CD4-positive, alpha-beta T cell treated with Interleukin-4 for 1 hour (primary cell): ENCODE measurements at regions not wholly inside any gene's neighbourhood (a gene's known extent, or its start where the extent isn't known, plus 50 kb on each side); places are given as distances from the start of the nearest gene placed in this dataset.

ENCODE experiments used
- DNase-seq, 2 donors: peaks; one replicate each; pipeline ENCODE4 v3.0.0-alpha.2; 2020 to 2022

DNA sequence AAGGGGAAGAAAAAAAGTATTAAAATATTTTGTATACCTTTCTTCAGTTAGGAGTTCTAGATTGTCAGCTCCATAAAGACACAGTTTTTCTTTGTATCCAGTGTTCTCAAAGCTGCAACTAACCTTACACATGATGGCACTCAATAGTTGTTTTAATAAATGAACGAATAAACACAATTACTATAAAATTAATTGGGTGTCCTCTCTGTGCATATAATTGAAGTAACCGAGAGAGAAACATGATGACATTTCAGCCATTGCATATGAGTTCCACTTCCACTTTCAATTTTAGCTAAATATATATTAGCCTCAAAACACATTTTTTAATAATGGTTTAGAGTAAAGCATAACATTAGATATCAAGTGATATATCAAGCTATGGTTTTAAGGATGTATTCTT, 671.2 kb downstream of the LRFN5 start:
- no peak for DNase-seq

DNA sequence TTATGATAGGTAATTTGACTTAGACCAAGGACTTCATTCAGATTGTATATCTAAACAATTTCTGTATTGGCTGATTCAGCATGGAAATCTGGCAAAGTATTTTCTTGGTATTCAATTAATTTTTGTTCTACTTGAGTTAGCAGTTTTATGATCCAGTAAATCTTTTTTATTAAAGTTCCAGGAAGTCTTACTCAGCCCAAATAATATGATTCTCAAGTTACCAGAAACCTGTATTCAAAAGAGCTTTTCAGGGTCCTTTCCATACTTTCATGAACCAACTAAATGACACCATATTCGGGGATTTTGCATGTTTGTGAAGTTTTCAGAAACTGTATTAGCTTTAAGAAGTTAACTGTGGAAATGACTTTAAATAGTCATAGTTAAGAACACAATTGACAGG, 662.6 kb downstream of the LRFN5 start:
- DNase-seq, result no peak

DNA sequence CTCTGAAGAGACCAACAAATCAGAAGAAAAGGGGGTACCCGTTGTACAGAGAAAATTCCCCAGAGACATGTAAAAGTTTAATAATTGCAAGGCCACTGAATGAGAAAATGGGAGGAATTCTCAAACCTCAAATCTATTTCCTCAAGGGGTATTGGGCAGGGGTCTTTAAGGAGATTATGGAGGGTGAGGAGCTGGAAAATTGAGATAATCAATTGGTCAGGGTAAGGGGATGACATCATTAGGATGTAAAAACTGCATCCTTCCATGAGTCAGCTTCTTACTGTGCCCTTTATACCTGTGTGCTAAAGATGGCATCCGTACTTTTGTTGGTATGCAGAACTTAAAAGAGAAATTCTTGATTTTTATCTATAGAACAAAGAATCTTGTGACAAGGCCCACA, 641.5 kb downstream of the LRFN5 start:
- DNase-seq, result no peak

GRCh38 chr14:42241101-42241500, 634.4 kb downstream of the LRFN5 start:
- DNase-seq, result no peak

- no peak for DNase-seq
Observed at GRCh38 chr14:42229976-42230375, 623.3 kb downstream of the LRFN5 start.

- DNase-seq, result no peak
Observed at GRCh38 chr14:42229294-42229693, 622.6 kb downstream of the LRFN5 start.

DNA sequence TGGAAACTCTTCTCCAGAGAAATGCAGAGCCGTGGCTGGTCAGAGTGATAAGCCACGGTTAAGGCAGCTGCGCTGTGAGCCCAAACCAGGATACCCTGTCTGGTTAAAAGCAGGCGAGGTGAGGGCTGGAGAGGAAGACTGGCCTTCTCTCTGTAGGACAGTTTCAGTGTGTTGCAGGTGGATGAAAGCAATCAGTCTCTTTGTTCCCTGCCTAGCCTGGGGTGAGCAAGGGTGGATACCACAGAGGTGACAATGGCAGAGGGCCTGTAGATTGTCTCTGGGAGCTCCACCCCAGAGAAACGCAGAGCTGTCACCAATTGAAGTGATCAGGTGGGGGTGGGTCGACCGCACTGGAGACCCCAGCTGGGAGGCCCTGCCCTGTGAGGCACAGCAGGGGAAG, 621.9 kb downstream of the LRFN5 start:
- DNase-seq, result no peak

DNA sequence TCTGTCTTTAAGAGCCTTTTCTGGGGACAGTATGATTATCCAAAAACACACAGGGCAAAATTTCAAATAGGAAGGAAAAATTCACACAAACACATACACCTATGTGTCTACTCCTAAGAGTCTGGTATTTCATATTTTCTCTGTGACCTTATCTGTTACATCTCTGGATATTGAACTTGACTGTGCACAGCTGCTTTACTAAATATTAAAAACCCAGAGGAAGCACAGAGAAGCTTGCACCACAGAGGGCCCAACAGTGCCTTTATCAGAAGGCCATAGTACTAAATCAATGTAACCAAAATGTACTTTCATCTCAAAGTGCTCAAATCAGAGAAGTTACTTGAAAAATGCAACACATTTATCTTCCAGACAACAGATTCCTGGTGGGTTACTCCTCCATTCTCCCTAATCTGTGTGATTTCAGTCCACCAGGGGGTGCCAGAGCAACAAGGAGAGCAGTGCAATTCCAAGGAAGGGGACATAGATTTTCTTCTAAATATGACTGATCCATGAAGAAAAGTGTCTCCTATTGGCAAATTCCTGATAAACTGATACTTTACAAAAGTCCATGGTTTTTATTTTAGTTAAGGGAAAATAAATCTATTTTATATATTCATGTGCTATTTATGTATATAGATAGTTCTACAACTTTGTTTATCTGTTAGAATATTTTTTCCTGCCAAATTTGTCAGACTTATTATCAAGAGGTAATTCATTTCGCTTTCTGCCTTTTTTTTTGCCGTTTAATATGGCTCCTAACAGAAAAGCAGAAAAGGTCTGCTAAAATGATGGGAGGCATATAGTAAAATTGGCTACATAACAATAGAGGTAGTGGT, 617.6 kb downstream of the LRFN5 start:
- DNase-seq, result peak in 1 of 2 donors; percentile 8

GRCh38 chr14:42222924-42223471, 616.3 kb downstream of the LRFN5 start:
- no peak for DNase-seq

DNA sequence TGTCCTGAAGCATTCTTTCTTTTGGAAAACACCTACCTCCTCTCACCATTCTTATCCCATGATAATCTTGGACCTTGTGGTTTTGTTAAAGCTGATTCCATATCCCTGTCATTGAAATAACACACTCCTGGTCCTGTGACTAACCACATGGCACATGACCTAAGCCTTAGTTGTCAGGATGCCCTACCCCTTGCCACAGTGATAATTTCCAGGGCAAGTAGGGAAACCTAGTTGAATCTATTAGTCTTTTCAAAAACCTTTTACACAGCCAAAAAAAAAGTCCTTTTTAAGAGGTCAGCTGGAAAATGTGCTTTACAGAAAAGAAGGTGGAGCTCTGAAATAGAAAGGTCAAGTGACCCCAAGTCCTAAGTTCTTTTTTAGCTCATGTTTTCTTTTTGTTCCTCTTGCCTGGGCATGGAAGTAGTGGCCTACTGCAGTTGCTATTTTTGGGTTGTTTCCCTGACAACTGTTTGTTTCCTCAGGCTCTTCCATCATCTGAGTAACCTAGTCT, 608.4 kb downstream of the LRFN5 start:
- DNase-seq, result no peak

- no peak for DNase-seq
Observed at GRCh38 chr14:42200957-42201356, 594.3 kb downstream of the LRFN5 start.

DNA sequence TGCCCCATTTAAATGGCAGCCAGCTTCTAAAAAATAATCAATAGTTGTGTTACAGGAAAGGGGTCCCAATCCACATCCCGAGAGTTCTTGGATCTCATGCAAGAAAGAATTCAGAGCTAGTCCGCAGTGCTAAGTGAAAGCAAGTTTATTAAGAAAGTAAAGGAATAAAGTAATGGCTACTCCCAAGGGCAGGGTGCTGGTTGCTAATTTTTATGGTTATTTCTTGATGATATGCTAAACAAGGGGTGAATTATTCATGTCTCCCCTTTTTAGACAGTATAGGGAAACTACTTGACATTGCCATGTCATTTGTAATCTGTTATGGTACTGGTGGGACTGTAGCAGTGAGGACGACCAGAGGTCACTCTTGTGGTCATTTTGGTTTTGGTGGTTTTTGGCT, 591.3 kb downstream of the LRFN5 start:
- DNase-seq, result no peak

GRCh38 chr14:42192738-42193653, 586.3 kb downstream of the LRFN5 start:
- no peak for DNase-seq

DNA sequence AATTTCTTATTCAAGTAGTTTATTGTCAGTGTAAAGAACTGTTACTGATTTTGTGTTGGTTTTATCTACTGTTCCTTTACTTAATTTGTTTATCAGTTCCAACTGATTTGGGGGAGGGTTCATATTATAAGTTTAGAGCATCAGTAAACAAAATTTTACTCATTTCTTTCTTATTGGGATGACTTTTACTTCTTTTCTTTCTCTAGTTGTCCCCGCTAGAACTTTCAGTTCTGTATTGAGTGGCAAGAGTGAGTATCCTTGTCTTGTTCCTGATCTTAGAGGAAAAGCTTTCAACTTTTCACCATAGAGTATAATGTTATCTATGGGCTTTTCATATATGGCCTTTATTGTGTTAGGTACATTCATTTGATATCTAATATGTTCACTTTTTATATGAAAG, 584.1 kb downstream of the LRFN5 start:
- no peak for DNase-seq

- no peak for DNase-seq
Observed at GRCh38 chr14:42187846-42188245, 581.2 kb downstream of the LRFN5 start.

GRCh38 chr14:42185718-42186117, 579.0 kb downstream of the LRFN5 start:
- no peak for DNase-seq

GRCh38 chr14:42174357-42174756, 567.7 kb downstream of the LRFN5 start:
- DNase-seq, result no peak

GRCh38 chr14:42173206-42173605, 566.5 kb downstream of the LRFN5 start:
- DNase-seq, result no peak

- no peak for DNase-seq
Observed at GRCh38 chr14:42172304-42172703, 565.6 kb downstream of the LRFN5 start.

DNA sequence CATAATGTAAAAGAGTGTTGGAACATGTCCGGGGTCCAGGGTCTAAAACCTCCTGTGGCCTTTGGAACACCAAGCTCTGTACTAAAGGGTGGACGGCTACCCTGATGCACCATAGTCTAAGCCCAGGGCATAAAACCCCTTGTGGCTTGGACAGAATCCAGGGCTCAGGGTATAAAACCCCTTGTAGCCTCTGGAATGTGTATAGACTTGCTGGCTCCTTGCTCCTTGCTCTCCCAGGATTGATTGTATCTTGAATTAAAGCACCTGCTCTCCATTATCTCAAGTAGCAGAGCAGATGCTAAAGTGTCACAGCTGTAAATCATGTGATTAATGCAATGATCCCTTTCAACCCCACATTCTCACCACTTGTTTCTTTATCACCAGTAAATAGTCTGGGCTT, 556.5 kb downstream of the LRFN5 start:
- no peak for DNase-seq

GRCh38 chr14:42159138-42159537, 552.5 kb downstream of the LRFN5 start:
- no peak for DNase-seq

GRCh38 chr14:42149609-42150261, 543.1 kb downstream of the LRFN5 start:
- DNase-seq, result no peak

DNA sequence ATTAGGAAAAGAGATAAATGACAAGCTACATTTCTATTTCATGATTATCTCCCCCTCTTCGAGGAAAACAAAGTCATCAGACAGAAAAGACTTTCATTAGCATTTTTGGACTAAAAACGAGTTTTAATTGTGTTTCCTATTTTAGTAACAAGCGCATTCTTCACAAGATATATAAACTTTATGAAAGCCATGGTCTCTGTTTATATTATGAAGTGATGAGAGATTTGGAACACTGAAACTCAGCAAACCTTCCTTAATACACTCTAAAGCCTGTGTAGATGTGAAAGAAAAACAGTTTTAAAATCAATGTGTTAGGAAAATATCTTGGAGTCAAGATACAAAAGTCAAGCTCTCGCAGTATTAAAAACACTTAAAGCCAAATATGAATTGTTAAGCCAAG, 539.1 kb downstream of the LRFN5 start:
- no peak for DNase-seq
